ENCODE measurements at regions not wholly inside any gene's neighbourhood (a gene's known extent, or its start where the extent isn't known, plus 50 kb on each side); places are given as distances from the start of the nearest gene placed in this dataset.

DNA sequence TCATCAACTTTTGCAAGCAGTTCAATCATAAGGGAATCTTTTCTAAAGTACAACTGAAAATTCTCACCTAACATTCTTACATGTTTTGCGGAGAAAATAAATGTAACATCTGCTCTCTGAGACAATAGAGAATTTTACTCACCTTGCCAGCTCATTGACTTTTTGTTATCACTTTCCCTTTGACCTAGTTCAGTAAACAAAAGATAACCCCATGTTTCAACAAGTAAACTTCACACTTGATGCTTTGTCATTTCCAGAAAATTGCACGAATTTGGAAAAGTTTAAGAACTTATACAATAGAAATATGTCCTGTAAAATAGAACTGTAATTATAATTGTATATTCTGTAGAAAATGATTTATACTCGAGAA is 1110.0 kb upstream of the ACVR2A start:
- TF ChIP-seq, protein P1, sequence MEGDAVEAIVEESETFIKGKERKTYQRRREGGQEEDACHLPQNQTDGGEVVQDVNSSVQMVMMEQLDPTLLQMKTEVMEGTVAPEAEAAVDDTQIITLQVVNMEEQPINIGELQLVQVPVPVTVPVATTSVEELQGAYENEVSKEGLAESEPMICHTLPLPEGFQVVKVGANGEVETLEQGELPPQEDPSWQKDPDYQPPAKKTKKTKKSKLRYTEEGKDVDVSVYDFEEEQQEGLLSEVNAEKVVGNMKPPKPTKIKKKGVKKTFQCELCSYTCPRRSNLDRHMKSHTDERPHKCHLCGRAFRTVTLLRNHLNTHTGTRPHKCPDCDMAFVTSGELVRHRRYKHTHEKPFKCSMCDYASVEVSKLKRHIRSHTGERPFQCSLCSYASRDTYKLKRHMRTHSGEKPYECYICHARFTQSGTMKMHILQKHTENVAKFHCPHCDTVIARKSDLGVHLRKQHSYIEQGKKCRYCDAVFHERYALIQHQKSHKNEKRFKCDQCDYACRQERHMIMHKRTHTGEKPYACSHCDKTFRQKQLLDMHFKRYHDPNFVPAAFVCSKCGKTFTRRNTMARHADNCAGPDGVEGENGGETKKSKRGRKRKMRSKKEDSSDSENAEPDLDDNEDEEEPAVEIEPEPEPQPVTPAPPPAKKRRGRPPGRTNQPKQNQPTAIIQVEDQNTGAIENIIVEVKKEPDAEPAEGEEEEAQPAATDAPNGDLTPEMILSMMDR (IDR thresholded peaks at IDR 0.05), result no peak
- no peak for TF ChIP-seq EZH2 (IDR thresholded peaks at IDR 0.05; ENCODE audit: borderline replicate concordance, insufficient read depth, low read depth, low read length, poor library complexity, severe bottlenecking)
